Activated T-cell treated with anti-CD3 and anti-CD28 coated beads, Interleukin-2, amount 50 U/mL, for 24 hours (primary cell): ENCODE measurements at regions not wholly inside any gene's neighbourhood (a gene's known extent, or its start where the extent isn't known, plus 50 kb on each side); places are given as distances from the start of the nearest gene placed in this dataset.

ENCODE experiments used
- DNase-seq: peaks from one replicate; pipeline ENCODE4 v3.0.0-alpha.2; 2020
- H3K27ac Mint-ChIP-seq: 2 replicates; pipeline ENCODE4 v1.8.0; 2020; ENCODE audit warnings: mild to moderate bottlenecking, mixed read lengths
- H3K27me3 Mint-ChIP-seq: 2 replicates; pipeline ENCODE4 v1.8.0; 2020; ENCODE audit warnings: mixed read lengths
- H3K36me3 Mint-ChIP-seq: 2 replicates; pipeline ENCODE4 v1.8.0; 2020; ENCODE audit warnings: low read depth, mixed read lengths
- H3K4me1 Mint-ChIP-seq: 2 replicates; pipeline ENCODE4 v1.8.0; 2020; ENCODE audit warnings: low read depth, mixed read lengths
- H3K4me3 Mint-ChIP-seq: 2 replicates; pipeline ENCODE4 v1.8.0; 2020; ENCODE audit warnings: mild to moderate bottlenecking, moderate library complexity, mixed read lengths
- H3K9me3 Mint-ChIP-seq: 2 replicates; pipeline ENCODE4 v1.8.0; 2020; ENCODE audit warnings: mixed read lengths

GRCh38 chr3:187430576-187430975 lies 62.4 kb downstream of the RTP4 start:
- Mint-ChIP-seq H3K4me3 (no peak overlapping the region), H3K27ac (no peak overlapping the region), H3K9me3 (no peaks in the 10 kb centered on the region), H3K4me1 (no peaks in the 10 kb centered on the region), H3K36me3 (no peaks in the 10 kb centered on the region), H3K27me3 (peaks cover 24% of the 10 kb centered on the region)
- DNase-seq = no peak
